GM18907 (cell line): ENCODE measurements at regions not wholly inside any gene's neighbourhood (a gene's known extent, or its start where the extent isn't known, plus 50 kb on each side); places are given as distances from the start of the nearest gene placed in this dataset.
"Not testable (repeated sequence)": the region's sequence is repeated elsewhere in the genome, so short reads cannot be mapped to it uniquely, and the experiment has no call there.

Experiments
- ATAC-seq: cut with Tn5 transposase; IDR thresholded peaks from one replicate; pipeline ENCODE4 v1.9.1; 2021; ENCODE audit warnings: mild to moderate bottlenecking, moderate library complexity; ENCODE audit not compliant: unreplicated experiment

DNA sequence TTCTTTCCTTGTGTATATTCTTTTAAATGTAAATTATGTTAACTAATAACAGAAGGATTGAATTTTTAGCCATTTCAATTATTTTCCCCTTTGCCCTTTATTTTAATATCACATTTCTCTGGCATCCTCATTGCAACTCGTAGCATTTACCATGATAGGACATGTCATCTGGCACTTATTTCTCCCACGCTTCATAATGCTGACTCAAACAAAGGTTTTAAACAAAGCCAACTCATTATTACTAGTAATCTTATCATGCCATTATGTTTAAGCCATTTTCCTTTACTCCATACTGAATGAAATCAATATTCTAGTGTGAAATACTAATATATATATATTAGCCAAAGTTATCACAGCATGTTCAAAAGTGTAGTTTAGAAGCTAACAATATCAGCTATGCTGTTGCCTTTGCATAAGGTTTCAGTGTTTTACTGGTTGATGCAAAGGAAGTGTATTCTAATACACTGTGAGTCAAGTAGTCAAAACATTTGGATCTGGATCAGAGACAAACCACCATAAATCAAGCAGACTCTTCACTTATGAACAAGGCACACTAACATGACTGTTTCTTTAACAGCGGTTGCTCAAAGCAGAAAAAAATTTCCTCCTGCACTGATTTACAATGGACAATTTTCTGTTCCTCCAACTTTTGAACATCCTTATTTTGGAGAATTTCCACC lies 281.6 kb downstream of the SLC7A11 start:
- ATAC-seq: no peak

DNA sequence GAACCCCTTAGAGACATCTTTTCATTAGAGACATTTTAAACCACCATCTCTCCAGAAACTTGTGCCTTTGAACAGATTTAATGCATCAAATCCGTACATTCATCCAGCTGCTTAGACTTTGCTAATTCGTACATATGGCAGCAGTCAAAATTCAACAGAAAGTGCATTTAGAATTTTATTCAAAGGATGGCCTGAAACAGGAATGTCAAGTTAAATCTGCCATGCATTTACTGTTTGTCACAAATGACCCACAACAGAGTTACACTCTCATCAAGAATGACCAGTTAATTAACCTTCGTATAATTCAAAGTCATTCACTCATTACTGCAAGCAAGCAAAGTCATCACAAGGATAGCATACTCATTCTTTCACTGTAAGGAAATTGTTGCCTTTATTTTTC lies 284.3 kb downstream of the SLC7A11 start:
- ATAC-seq: no peak

DNA sequence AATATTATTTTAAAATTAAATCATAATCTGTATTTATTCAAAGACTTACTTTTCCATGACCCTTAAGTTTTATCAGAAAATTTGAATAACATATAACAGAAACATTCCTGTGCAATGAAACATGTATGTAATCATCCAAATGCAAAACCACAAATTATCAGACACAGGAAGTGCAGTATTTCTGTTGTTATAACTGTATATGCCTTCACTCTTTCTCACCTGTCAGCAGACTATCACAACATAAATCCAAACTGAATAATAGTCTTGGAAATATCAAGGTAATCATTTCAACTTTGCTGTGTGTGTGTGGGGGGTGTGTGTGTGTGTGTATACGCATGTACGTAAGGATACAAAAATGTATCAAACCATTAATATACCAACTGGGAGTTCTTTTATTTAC lies 285.9 kb downstream of the SLC7A11 start:
- ATAC-seq: no peak

DNA sequence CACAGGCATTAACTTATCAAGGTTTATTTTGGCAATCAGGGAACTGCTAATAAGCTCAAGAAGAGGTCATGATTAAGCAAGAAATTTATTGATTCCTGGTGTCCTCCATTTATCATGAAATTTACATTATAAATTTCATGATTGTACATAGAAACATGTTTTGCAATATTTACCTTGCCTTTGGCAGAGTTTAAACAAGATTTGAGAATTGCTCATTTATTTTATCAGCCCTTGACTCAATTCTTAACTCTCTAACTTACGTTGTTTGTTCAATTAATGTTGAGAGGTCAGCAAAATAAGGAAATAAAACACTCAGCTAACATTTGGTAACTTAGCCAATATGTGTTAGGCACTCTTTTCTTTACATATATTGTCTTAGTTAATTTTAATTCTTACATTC lies 286.6 kb downstream of the SLC7A11 start:
- ATAC-seq: no peak

DNA sequence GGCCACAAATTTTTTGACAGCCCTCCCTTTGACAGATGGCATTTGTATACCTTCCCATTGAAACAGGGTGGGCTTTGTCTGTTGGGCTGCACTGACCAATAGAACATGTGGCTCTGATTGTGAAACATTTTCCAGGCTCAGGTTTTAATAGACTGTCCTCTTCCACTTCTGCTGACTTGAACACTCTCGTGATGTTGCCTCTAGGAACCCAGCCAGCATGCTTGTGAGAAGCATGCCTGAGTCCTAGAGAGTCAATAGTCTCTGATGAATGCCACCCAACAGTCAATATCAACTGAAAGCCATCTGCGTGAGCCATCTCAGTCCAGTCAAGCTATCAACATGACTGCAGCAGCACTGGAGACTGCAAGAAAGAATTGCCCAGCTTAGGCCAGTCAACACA lies 290.0 kb downstream of the SLC7A11 start:
- no peak for ATAC-seq

DNA sequence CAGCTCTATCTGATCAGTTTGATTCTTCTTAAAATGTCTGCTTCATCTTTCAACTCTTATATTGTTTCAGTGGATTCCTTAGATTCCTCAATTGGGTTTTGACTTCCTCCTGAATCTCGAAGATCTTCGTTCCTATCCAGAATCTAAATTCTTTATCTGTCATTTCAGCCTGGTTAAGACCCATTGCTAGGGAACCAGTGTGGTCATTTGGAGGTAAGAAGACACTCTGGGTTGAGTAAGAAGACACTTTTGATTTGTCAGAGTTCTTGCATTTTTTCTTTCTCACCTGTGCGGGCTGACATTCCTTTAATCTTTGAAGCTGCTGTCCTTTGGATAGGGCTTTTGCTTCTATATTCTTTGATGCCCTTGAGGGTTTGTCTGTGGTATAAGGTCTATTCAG lies 291.9 kb downstream of the SLC7A11 start:
- ATAC-seq: no peak

DNA sequence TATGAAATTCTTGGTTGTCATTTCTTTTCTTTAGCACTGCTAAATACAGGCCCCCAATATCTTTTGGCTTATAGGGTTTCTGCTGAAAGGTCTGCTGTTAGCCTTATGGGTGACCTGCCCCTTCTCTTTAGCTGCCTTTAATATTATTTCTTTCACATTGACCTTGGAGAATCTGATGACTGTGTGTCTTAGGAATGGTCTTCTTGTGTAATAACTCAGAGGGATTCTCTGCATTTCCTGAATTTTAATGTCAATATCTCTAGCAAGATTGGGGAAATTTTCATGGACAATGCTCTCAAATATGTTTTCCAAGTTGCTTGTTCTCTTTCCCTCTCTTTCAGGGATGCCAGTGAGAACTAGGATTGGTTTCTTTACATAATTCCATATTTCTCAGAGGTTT lies 292.4 kb downstream of the SLC7A11 start:
- no peak for ATAC-seq

DNA sequence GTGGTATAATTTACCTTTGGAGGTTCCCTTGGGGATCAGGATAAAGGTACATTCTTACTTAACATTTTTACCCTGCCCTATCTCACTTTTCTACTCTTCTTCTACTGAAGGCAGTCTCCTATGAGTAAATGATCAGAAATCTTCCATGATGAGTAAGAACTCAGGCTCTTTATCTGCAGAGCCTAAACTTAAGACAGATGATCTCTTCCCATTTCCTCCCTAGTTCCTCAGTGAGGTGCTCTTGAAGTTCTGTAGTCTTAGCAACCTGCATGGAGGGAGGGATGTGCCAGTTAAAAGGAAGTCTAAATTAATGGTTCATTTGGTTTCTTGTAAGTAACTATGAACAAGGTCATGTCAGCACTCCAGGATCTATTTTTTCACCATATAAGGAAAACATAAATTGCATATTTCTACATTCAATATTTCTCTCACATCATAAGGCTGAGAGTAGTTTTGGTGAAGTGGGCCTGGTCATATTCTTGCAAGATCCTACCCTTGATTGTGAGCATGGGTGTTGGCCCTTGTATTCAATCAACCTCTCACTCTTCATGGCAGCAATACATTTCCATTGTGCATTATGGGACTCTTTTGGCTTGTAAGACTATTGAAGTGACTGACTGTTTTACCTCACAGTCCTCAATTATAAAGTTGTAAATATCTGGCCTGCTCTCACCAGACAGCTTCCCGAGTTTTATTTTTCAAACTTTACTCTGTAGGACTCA lies 295.5 kb downstream of the SLC7A11 start:
- ATAC-seq: no peak

DNA sequence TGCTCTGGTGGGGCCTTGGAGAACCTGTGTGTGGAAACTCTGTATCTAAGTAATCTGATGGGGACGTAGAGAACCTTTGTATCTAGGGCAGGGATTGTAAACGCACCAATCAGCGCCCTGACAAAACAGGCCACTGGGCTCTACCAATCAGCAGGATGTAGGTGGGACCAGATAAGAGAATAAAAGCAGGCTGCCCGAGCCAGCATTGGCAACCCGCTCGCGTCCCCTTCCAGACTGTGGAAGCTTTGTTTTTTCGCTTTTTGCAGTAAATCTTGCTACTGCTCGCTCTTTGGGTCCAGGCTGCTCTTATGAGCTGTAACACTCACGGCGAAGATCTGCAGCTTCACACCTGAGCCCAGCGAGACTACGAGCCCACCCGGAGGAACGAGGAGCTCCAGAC lies 299.3 kb downstream of the SLC7A11 start:
- not testable (repeated sequence) for ATAC-seq

DNA sequence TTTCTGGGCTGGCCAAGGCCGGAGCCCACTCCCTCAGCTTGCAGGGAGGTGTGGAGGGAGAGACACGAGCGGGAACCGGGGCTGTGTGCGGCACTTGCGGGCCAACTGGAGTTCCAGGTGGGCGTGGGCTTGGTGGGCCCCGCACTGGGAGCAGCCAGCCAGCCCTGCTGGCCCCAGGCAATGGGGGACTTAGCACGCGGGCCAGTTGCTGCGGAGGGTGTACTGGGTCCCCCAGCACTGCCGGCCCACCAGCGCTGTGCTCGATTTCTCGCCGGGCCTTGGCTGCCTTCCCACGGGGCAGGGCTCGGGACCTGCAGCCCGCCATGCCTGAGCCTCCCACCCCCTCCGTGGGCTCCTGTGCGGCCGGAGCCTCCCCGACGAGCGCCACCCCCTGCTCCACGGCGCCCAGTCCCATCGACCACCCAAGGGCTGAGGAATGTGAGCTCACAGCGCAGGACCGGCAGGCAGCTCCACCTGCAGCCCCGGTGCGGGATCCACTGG lies 300.1 kb downstream of the SLC7A11 start:
- ATAC-seq: not testable (repeated sequence)

DNA sequence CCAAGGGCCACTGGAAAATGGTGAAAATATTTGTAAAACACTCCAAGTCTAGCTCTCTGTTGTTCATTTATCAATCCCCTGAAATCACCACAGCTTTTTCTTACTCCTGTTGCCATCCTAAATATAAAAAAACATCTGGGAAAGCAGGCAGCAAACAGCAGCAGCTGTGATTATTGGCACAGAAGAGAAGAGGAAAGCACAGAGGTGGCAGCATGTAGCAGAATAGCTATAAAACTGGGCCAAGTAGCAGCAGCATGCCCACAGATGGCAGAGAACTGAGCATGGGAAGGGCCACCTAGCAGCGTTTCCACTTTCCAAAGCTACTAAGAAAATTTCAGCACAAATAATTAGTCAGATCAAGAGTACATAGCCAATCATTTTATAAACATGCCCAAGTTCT lies 307.2 kb downstream of the SLC7A11 start:
- no peak for ATAC-seq

DNA sequence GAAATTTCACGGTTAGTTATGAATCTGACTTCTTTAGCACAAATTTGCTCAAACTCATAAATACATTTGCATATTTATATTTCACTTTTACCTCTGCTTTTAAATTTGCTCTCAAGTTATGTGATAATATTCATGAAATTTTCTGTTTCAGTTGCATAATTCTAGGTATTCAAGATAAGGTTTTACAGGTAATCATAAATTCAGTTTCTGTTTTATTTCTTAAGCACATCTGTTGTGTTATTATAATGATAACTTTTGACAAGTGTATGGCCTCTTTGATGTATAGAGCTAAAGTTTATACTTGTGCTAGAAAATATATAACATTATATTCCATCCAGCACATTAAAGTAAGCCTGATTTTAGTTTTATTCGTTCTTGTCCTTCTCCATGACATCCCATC lies 308.1 kb downstream of the SLC7A11 start:
- no peak for ATAC-seq

DNA sequence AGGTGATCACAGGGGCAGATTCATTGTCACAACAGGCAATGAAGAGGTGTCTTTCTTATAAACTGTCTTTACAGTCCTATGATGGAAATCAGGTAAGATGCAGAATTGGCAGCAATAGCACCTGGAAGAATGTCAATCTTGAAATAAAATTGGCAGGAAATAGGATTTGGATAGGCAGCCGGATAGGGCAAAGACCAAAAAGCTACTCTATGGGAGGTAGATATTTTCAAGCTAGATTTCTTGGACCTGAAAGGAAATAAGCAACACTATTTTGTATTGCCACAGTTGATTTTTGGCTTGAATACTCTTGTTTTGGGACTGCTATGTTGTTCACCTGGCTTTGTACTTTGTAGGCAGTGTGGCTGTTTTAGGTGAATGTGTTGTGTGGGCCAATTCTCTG lies 314.2 kb downstream of the SLC7A11 start:
- ATAC-seq: no peak

DNA sequence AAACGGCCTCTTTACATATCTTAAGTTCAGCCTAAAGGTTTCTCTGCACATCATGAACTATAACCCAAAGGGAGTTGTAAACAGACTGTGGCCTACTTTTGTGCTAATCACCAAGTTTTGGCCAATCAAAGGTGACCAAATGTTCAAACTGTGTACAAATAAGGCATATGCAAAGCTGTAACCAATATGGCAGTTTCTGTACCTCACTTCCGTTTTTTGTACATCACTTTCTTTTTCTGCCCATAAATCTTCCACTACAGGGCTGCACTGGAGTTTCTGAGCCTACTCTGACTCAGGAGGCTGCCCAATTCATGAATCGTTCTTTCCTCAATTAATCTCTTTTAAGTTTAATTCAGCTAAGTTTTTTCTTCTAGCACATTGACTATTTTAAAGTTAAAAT lies 318.7 kb downstream of the SLC7A11 start:
- peak; percentile 51 for ATAC-seq

DNA sequence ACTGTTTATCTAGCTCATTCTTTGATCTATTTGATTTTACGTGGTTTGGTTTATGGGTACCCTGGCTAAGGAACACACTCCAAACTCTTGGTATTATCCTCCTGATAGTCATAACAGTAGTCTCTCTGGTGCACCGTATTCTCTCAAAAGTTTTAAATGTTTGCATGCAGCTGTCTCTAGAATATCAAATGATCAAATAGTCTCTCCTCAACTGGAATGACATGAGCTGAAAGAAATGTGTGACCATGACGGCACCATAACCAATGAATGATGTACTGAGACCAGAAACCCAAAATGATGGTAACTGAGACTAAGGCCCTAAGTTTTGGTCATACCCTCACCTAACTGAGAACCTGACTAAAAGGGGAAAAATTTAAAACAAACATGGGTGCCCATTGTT lies 319.4 kb downstream of the SLC7A11 start:
- ATAC-seq: no peak

DNA sequence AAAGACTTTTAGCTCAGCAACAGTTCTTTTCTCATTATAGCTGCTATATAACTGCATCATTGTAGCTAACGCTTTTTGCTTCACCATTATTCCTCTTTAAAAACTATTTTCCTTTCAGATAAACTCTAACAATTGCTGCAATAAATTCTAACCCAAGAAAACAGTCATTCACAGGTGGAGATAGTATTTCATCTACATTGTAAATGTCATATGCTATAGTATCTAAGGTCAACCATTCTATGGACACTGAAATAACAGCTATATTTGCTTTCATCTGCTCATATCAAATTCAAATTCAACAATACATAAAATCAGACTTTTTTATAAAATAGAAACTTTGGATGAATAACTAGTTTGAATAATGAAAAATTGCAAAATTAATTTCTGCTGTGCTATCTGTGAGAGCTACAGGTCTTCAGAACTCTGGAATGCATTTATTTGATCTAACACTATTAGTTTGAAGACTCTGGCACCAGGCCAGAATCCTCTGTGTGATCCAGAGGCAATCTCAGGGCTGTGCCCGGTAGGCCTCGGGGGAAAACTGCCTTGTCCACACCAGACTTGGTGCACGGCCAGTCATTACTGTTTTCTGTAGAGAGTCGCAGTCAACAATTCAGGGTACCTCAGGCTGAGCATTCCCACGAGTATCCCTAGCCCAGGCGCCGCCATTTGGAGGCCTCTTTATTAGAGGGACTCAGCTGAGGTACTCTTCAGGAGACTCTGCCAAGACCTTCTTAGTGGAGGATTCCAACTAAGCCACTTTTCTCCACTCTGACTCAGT lies 332.4 kb downstream of the SLC7A11 start:
- ATAC-seq: no peak

DNA sequence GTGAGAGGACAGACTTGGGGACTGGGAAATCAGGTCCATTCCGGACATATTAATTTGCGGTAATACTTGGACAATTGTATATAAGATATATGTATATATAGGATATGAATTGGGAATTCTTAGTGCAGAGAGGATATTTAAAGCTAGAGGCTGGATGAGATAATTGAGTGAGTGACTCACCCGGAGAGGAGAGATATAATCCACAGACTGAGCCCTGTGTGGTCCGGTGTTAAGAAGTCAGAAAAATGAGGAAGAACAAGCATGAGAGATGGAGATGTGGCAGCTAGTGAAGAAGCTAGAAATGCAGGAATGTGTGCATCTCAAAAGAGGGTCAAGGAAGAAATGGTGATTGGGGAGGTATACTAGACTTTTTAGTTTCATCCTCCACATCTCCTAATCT lies 336.2 kb downstream of the SLC7A11 start:
- no peak for ATAC-seq

DNA sequence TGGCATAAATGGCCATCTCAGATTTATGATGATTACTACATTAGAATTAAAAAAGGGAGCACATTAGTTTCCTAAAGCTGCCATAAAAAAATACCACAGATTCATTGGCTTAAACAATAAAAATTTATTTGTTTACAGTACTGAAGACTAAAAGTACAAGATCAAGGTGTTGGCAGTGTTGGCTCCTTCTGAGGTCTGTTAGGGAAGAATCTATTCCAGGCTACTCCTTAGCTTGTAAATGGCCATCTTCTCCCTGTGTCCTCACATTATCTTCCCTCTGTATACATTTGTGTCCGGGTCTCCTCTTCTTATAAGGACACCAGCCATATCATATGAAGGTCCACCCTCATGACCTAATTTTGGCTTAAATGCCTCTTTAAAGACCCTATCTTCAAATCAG lies 341.0 kb downstream of the SLC7A11 start:
- ATAC-seq: no peak

DNA sequence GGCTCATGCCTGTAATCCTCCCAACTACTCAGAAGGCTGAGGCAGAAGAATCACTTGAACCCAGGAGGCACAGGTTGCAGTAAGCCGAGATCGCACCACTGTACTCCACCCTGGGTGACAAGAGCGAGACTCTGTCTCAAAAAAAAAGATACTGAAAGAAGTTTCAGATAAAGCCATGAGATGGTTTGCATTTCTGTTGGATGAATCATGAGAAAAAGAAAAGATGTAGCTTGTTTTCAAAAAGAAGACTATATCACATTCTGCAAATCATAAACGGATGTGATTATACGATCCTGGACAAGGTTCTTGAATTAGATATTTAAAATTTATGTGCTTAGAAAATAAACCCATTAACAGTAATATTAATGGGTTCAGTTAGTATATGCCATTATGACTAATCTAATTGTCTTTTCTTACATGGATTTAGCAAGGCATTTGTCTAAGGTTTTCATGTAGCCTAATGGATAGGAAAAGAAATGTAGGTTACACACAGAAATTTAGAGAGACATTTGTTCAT lies 345.9 kb downstream of the SLC7A11 start:
- ATAC-seq: no peak

DNA sequence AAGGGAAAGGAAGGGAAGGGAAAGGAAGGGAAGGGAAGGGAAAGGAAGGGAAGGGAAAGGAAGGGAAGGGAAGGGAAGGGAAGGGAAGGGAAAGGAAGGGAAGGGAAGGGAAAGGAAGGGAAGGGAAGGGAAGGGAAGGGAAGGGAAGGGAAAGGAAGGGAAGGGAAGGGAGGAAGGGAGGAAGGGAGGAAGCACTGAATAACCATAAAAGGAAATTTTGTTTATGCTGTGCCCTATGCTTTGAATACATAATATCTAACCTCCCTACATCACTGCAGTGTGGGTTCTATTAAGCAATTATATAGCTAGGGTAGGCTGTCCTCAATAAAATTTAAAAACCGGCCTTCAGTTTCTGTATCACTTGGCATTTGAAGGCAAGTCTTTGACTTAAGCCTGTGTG lies 346.6 kb downstream of the SLC7A11 start:
- ATAC-seq: not testable (repeated sequence)

DNA sequence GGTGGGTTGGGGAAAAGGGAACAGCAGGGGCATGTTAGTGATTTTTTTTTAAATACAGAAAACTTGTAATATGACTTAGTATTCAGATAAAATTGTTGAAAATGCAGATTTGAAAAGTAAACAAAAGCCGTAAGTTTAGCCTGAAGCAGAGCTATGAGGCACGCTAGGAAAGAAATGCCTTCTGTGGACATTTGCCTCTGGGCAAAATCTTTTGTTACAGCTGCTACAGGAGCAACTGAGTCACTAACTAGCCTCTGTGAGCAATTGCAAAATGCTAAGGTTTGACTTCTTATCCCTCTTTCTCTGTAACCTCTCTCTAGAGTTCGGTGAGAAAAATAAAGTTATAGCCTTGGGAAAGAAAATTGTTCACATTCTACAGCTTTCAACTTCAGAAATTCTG lies 350.0 kb downstream of the SLC7A11 start:
- no peak for ATAC-seq

DNA sequence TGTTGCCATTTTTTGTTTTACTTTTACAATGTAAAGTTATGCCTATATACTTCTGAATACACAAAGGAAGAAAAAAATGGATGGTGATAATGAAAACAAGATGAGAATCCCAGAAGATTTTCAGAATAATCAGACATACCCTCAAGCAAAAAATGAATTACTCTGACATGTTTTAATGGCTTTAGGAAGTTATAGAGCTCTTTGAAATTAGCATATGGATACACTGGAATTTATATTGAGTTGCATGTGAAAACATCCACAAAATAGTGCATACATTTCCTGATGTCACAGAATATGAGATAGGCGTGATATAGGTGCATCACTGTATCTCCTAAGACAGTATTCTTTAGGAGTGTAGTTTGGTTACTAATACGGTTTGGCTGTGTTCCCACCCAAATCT lies 351.3 kb downstream of the SLC7A11 start:
- ATAC-seq: no peak
